ENCODE measurements at regions not wholly inside any gene's neighbourhood (a gene's known extent, or its start where the extent isn't known, plus 50 kb on each side); places are given as distances from the start of the nearest gene placed in this dataset.

- TF ChIP-seq POLR2A (IDR thresholded peaks at IDR 0.05): no peak
- no peak for TF ChIP-seq POLR2AphosphoS5 (IDR thresholded peaks at IDR 0.05; ENCODE audit: insufficient read depth in 1 of 2, low read depth in 1 of 2)
- no peak for TF ChIP-seq CTCF (IDR thresholded peaks at IDR 0.05)
- H3K27ac ChIP-seq: no peak overlapping the region
These were observed 255.4 kb upstream of the PITRM1 start for GRCh38 chr10:3427950-3428354.

GRCh38 chr10:3427347-3427746, 254.8 kb upstream of the PITRM1 start:
- intact Hi-C loops (cut with DNase I): no loop called here
- Histone ChIP-seq H3K27ac (no peak overlapping the region), H3K4me3 (no peak overlapping the region), H3K36me3 (no peaks in the 10 kb centered on the region), H3K9me3 (no peaks in the 10 kb centered on the region), H3K4me1 (peaks cover 10% of the 10 kb centered on the region), H3K27me3 (no peaks in the 10 kb centered on the region)
- DNase-seq (ENCODE audit: extremely low spot score in 2 of 2): no peak
- no peak for TF ChIP-seq POLR2AphosphoS5 (IDR thresholded peaks at IDR 0.05; ENCODE audit: insufficient read depth in 1 of 2, low read depth in 1 of 2)
- no peak for TF ChIP-seq POLR2A (IDR thresholded peaks at IDR 0.05)

More at GRCh38 chr10:3427950-3428354, 255.4 kb upstream of the PITRM1 start:
- Histone ChIP-seq H3K27me3 (no peaks in the 10 kb centered on the region), H3K4me1 (peaks cover 10% of the 10 kb centered on the region), H3K9me3 (no peaks in the 10 kb centered on the region), H3K36me3 (no peaks in the 10 kb centered on the region), H3K4me3 (no peak overlapping the region)
- intact Hi-C loops (cut with DNase I): no loop called here
- DNase-seq (ENCODE audit: extremely low spot score in 2 of 2): no peak

GRCh38 chr10:3426190-3426845, 253.7 kb upstream of the PITRM1 start:
- DNase-seq (ENCODE audit: extremely low spot score in 2 of 2): no peak
- Histone ChIP-seq H3K4me3 (no peak overlapping the region), H3K9me3 (no peaks in the 10 kb centered on the region), H3K27me3 (no peaks in the 10 kb centered on the region), H3K36me3 (no peaks in the 10 kb centered on the region), H3K4me1 (peaks cover 10% of the 10 kb centered on the region), H3K27ac (no peak overlapping the region)
- no peak for TF ChIP-seq POLR2A (IDR thresholded peaks at IDR 0.05)
- no peak for TF ChIP-seq POLR2AphosphoS5 (IDR thresholded peaks at IDR 0.05; ENCODE audit: insufficient read depth in 1 of 2, low read depth in 1 of 2)
- no peak for TF ChIP-seq CTCF (IDR thresholded peaks at IDR 0.05)
- intact Hi-C loops (cut with DNase I): no loop called here

GRCh38 chr10:3425716-3426115, 253.1 kb upstream of the PITRM1 start:
- no peak for DNase-seq (ENCODE audit: extremely low spot score in 2 of 2)
- Histone ChIP-seq H3K4me1 (peaks cover 10% of the 10 kb centered on the region), H3K36me3 (no peaks in the 10 kb centered on the region), H3K27ac (no peak overlapping the region), H3K9me3 (no peaks in the 10 kb centered on the region), H3K4me3 (no peak overlapping the region), H3K27me3 (no peaks in the 10 kb centered on the region)
- intact Hi-C loops (cut with DNase I): no loop called here
- TF ChIP-seq POLR2A (IDR thresholded peaks at IDR 0.05) (no peak), CTCF (IDR thresholded peaks at IDR 0.05) (no peak), POLR2AphosphoS5 (IDR thresholded peaks at IDR 0.05; ENCODE audit: insufficient read depth in 1 of 2, low read depth in 1 of 2) (no peak)

- no peaks in the 10 kb centered on the region for H3K9me3 ChIP-seq
- intact Hi-C loops (cut with DNase I): no loop called here
- no peaks in the 10 kb centered on the region for H3K36me3 ChIP-seq
- no peak for DNase-seq (ENCODE audit: extremely low spot score in 2 of 2)
- no peak overlapping the region for H3K27ac ChIP-seq
- TF ChIP-seq POLR2A (IDR thresholded peaks at IDR 0.05) (no peak), CTCF (IDR thresholded peaks at IDR 0.05) (no peak), POLR2AphosphoS5 (IDR thresholded peaks at IDR 0.05; ENCODE audit: insufficient read depth in 1 of 2, low read depth in 1 of 2) (no peak)
- H3K4me3 ChIP-seq: no peak overlapping the region
- H3K4me1 ChIP-seq: peaks cover 10% of the 10 kb centered on the region
- H3K27me3 ChIP-seq: no peaks in the 10 kb centered on the region
These were observed 252.7 kb upstream of the PITRM1 start for GRCh38 chr10:3425261-3425660.

Data from vagina (tissue), 2 donors.